ENCODE measurements at regions not wholly inside any gene's neighbourhood (a gene's known extent, or its start where the extent isn't known, plus 50 kb on each side); places are given as distances from the start of the nearest gene placed in this dataset.

DNA sequence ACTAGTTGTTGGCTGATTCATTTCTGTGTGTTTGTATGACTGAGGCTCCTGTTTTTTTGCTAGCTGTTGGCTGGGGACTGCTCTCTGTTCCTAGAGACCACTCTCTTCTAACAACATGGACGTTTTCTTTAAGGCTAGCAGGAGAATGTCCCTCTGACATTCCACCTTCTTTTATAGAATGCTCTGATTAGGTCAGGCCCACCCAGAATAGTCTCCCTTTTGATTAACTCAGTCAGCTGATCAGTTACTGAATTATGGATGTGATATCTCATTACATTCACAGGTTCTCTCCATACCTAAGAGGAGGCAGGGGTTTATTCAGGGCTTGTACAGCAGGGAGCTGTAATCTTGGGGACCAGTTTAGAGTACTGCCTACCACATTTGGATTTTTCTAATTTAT, 175.6 kb upstream of the RHOBTB1 start:
- POLR2A ChIA-PET, result interaction anchor here (0.6 to 1.1 kb wide), 2 partner anchors 10 to 19 kb away, joined by 3 read pairs; no protein-coding TSS in a partner anchor

GRCh38 chr10:61115897-61116296, 171.9 kb upstream of the RHOBTB1 start:
- no peak overlapping the region for H3K4me2 ChIP-seq (ENCODE audit: low read length)
- CTCF ChIA-PET (ENCODE audit: unreplicated experiment), result no interaction called here
- H3K4me1 ChIP-seq (ENCODE audit: insufficient read depth, low read length, poor library complexity, severe bottlenecking), result no peaks in the 10 kb centered on the region
- H3K27ac ChIP-seq (ENCODE audit: low read depth, low read length, poor library complexity, severe bottlenecking), result no peak overlapping the region
- BruUV-seq (replicated peaks), result no TSS peak
- H2AFZ ChIP-seq (ENCODE audit: low read length), result no peak overlapping the region
- H3K9me2 ChIP-seq (ENCODE audit: insufficient read depth, low read length), result no peaks in the 10 kb centered on the region
- POLR2A ChIA-PET, result no interaction called here
- DNase-seq (ENCODE audit: low spot score), result no peak
- H4K20me1 ChIP-seq (ENCODE audit: insufficient read depth, low read length), result no peaks in the 10 kb centered on the region
- no peak for TF ChIP-seq EZH2phosphoT487 (IDR thresholded peaks at IDR 0.05; ENCODE audit: borderline replicate concordance, low read depth, low read length)
- TF ChIP-seq, protein P1, sequence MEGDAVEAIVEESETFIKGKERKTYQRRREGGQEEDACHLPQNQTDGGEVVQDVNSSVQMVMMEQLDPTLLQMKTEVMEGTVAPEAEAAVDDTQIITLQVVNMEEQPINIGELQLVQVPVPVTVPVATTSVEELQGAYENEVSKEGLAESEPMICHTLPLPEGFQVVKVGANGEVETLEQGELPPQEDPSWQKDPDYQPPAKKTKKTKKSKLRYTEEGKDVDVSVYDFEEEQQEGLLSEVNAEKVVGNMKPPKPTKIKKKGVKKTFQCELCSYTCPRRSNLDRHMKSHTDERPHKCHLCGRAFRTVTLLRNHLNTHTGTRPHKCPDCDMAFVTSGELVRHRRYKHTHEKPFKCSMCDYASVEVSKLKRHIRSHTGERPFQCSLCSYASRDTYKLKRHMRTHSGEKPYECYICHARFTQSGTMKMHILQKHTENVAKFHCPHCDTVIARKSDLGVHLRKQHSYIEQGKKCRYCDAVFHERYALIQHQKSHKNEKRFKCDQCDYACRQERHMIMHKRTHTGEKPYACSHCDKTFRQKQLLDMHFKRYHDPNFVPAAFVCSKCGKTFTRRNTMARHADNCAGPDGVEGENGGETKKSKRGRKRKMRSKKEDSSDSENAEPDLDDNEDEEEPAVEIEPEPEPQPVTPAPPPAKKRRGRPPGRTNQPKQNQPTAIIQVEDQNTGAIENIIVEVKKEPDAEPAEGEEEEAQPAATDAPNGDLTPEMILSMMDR (conservative IDR thresholded peaks at IDR 0.05; ENCODE audit: low read length), result no peak
- H3K9me3 ChIP-seq (ENCODE audit: low read length), result no peaks in the 10 kb centered on the region
- no peak overlapping the region for H3K4me3 ChIP-seq (ENCODE audit: low read depth, low read length, poor library complexity, severe bottlenecking)
- intact Hi-C loops (cut with micrococcal nuclease; ENCODE audit: unreplicated experiment), result no loop called here
- H3K36me3 ChIP-seq (ENCODE audit: insufficient read depth, low read length), result no peaks in the 10 kb centered on the region
- no peaks in the 10 kb centered on the region for H3K79me2 ChIP-seq (ENCODE audit: insufficient read depth, low read depth, low read length)

More for the DNA sequence above, 175.6 kb upstream of the RHOBTB1 start:
- CTCF ChIA-PET (ENCODE audit: unreplicated experiment), result no interaction called here
- no peak overlapping the region for H3K27ac ChIP-seq (ENCODE audit: low read depth, low read length, poor library complexity, severe bottlenecking)
- H3K36me3 ChIP-seq (ENCODE audit: insufficient read depth, low read length), result no peaks in the 10 kb centered on the region
- H2AFZ ChIP-seq (ENCODE audit: low read length), result no peak overlapping the region
- no peaks in the 10 kb centered on the region for H3K4me1 ChIP-seq (ENCODE audit: insufficient read depth, low read length, poor library complexity, severe bottlenecking)
- intact Hi-C loops (cut with micrococcal nuclease; ENCODE audit: unreplicated experiment), result no loop called here
- no peaks in the 10 kb centered on the region for H3K79me2 ChIP-seq (ENCODE audit: insufficient read depth, low read depth, low read length)
- no peak overlapping the region for H3K4me3 ChIP-seq (ENCODE audit: low read depth, low read length, poor library complexity, severe bottlenecking)
- no peaks in the 10 kb centered on the region for H3K9me3 ChIP-seq (ENCODE audit: low read length)
- no peaks in the 10 kb centered on the region for H4K20me1 ChIP-seq (ENCODE audit: insufficient read depth, low read length)
- H3K4me2 ChIP-seq (ENCODE audit: low read length), result no peak overlapping the region
- no peak for TF ChIP-seq EZH2phosphoT487 (IDR thresholded peaks at IDR 0.05; ENCODE audit: borderline replicate concordance, low read depth, low read length)
- TF ChIP-seq, protein P1 (conservative IDR thresholded peaks at IDR 0.05; ENCODE audit: low read length), result no peak
- no peaks in the 10 kb centered on the region for H3K9me2 ChIP-seq (ENCODE audit: insufficient read depth, low read length)
- DNase-seq (ENCODE audit: low spot score), result no peak
- BruUV-seq (replicated peaks), result no TSS peak

GRCh38 chr10:61112771-61113170, 168.8 kb upstream of the RHOBTB1 start:
- ChIA-PET POLR2A (no interaction called here), CTCF (ENCODE audit: unreplicated experiment) (no interaction called here)
- TF ChIP-seq, protein P1 (conservative IDR thresholded peaks at IDR 0.05; ENCODE audit: low read length), result no peak
- no peak for TF ChIP-seq EZH2phosphoT487 (IDR thresholded peaks at IDR 0.05; ENCODE audit: borderline replicate concordance, low read depth, low read length)
- H3K27ac ChIP-seq (ENCODE audit: low read depth, low read length, poor library complexity, severe bottlenecking), result no peak overlapping the region
- no peaks in the 10 kb centered on the region for H3K4me1 ChIP-seq (ENCODE audit: insufficient read depth, low read length, poor library complexity, severe bottlenecking)
- H3K4me3 ChIP-seq (ENCODE audit: low read depth, low read length, poor library complexity, severe bottlenecking), result no peak overlapping the region
- no peak for DNase-seq (ENCODE audit: low spot score)
- BruUV-seq (replicated peaks), result no TSS peak
- intact Hi-C loops (cut with micrococcal nuclease; ENCODE audit: unreplicated experiment), result no loop called here
- H3K79me2 ChIP-seq (ENCODE audit: insufficient read depth, low read depth, low read length), result no peaks in the 10 kb centered on the region
- H3K9me2 ChIP-seq (ENCODE audit: insufficient read depth, low read length), result no peaks in the 10 kb centered on the region
- H3K9me3 ChIP-seq (ENCODE audit: low read length), result no peaks in the 10 kb centered on the region
- H4K20me1 ChIP-seq (ENCODE audit: insufficient read depth, low read length), result no peaks in the 10 kb centered on the region
- H3K36me3 ChIP-seq (ENCODE audit: insufficient read depth, low read length), result no peaks in the 10 kb centered on the region
- H2AFZ ChIP-seq (ENCODE audit: low read length), result no peak overlapping the region
- H3K4me2 ChIP-seq (ENCODE audit: low read length), result no peak overlapping the region

Measured in OCI-LY7 (cell line).